ENCODE measurements at regions not wholly inside any gene's neighbourhood (a gene's known extent, or its start where the extent isn't known, plus 50 kb on each side); places are given as distances from the start of the nearest gene placed in this dataset.

DNA sequence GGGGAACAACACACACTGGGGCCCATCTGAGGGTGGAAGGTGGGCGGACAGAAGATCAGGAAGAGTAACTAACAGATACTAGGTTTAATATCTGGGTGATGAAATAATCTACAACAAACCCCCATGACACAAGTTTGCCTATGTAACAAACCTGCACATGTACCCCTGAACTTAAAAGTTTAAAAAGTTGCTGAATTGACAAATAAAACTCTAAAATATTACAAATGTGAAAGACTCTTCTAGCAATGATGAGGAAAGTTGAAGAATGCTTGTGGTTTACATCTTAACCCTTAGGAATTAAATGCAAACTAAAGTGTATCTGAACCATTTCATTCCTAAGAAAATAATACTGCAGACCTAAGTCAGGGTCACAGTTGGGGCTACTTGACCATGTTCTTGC lies 525.6 kb upstream of the CAMK1G start:
- TF ChIP-seq SMC3 (conservative IDR thresholded peaks at IDR 0.05; ENCODE audit: poor library complexity) (no peak), EZH2 (IDR thresholded peaks at IDR 0.05; ENCODE audit: borderline replicate concordance, insufficient read depth, low read length, poor library complexity, severe bottlenecking) (no peak), RAD21 (conservative IDR thresholded peaks at IDR 0.05) (no peak), POLR2AphosphoS5 (IDR thresholded peaks at IDR 0.05) (no peak), MXI1 (conservative IDR thresholded peaks at IDR 0.05; ENCODE audit: poor library complexity, severe bottlenecking) (no peak), TAF1 (IDR thresholded peaks at IDR 0.05; ENCODE audit: low read depth) (no peak), EP300 (conservative IDR thresholded peaks at IDR 0.05; ENCODE audit: poor library complexity, severe bottlenecking) (no peak)
- TF ChIP-seq, protein P1, sequence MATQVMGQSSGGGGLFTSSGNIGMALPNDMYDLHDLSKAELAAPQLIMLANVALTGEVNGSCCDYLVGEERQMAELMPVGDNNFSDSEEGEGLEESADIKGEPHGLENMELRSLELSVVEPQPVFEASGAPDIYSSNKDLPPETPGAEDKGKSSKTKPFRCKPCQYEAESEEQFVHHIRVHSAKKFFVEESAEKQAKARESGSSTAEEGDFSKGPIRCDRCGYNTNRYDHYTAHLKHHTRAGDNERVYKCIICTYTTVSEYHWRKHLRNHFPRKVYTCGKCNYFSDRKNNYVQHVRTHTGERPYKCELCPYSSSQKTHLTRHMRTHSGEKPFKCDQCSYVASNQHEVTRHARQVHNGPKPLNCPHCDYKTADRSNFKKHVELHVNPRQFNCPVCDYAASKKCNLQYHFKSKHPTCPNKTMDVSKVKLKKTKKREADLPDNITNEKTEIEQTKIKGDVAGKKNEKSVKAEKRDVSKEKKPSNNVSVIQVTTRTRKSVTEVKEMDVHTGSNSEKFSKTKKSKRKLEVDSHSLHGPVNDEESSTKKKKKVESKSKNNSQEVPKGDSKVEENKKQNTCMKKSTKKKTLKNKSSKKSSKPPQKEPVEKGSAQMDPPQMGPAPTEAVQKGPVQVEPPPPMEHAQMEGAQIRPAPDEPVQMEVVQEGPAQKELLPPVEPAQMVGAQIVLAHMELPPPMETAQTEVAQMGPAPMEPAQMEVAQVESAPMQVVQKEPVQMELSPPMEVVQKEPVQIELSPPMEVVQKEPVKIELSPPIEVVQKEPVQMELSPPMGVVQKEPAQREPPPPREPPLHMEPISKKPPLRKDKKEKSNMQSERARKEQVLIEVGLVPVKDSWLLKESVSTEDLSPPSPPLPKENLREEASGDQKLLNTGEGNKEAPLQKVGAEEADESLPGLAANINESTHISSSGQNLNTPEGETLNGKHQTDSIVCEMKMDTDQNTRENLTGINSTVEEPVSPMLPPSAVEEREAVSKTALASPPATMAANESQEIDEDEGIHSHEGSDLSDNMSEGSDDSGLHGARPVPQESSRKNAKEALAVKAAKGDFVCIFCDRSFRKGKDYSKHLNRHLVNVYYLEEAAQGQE (IDR thresholded peaks at IDR 0.05; ENCODE audit: borderline replicate concordance), result no peak
- TF ChIP-seq, protein P2, sequence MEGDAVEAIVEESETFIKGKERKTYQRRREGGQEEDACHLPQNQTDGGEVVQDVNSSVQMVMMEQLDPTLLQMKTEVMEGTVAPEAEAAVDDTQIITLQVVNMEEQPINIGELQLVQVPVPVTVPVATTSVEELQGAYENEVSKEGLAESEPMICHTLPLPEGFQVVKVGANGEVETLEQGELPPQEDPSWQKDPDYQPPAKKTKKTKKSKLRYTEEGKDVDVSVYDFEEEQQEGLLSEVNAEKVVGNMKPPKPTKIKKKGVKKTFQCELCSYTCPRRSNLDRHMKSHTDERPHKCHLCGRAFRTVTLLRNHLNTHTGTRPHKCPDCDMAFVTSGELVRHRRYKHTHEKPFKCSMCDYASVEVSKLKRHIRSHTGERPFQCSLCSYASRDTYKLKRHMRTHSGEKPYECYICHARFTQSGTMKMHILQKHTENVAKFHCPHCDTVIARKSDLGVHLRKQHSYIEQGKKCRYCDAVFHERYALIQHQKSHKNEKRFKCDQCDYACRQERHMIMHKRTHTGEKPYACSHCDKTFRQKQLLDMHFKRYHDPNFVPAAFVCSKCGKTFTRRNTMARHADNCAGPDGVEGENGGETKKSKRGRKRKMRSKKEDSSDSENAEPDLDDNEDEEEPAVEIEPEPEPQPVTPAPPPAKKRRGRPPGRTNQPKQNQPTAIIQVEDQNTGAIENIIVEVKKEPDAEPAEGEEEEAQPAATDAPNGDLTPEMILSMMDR (IDR thresholded peaks at IDR 0.05; ENCODE audit: poor library complexity, severe bottlenecking), result no peak
- Histone ChIP-seq H3K9me3 (ENCODE audit: low read length) (no peaks in the 10 kb centered on the region), H3K27me3 (ENCODE audit: insufficient read depth, low read depth, low read length) (no peaks in the 10 kb centered on the region), H3K4me3 (ENCODE audit: low read length) (no peak overlapping the region), H2AFZ (ENCODE audit: low read depth, low read length) (no peak overlapping the region), H3K9me2 (ENCODE audit: insufficient read depth, low read length) (no peaks in the 10 kb centered on the region), H3K36me3 (ENCODE audit: insufficient read depth, low read length) (no peaks in the 10 kb centered on the region), H3K27ac (ENCODE audit: low read length) (no peak overlapping the region), H3K79me2 (replicated peaks; ENCODE audit: insufficient read depth, low read length) (no peaks in the 10 kb centered on the region), H4K20me1 (ENCODE audit: insufficient read depth) (no peaks in the 10 kb centered on the region), H3K9ac (ENCODE audit: low read length) (no peak overlapping the region), H3F3A (ENCODE audit: insufficient read depth, low read length, poor library complexity, severe bottlenecking) (no peaks in the 10 kb centered on the region), H3K4me2 (ENCODE audit: low read length) (no peak overlapping the region)

DNA sequence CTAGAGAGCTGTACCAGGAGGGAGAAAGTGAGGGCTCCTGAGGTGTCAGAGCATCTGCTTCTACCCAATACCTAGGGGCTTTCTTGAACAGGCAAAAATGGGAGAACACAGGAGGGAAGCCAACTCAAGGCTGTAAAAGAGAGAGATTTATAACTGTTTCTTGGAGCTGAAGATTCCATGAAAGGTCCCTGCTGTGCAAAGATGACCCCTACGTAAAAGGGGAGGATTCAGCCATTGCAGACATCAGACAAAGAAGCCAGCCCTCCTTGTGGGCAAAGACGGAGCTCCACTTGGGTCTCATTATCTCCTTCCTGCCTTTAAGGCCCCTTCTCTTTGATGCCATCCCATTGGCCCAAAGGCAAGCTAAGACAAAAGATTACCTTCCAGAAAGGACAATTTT lies 524.1 kb upstream of the CAMK1G start:
- Histone ChIP-seq H3K9me2 (ENCODE audit: insufficient read depth, low read length) (no peaks in the 10 kb centered on the region), H3K79me2 (replicated peaks; ENCODE audit: insufficient read depth, low read length) (no peaks in the 10 kb centered on the region), H2AFZ (ENCODE audit: low read depth, low read length) (no peak overlapping the region), H3K4me2 (ENCODE audit: low read length) (no peak overlapping the region), H3K9ac (ENCODE audit: low read length) (no peak overlapping the region), H3K27me3 (ENCODE audit: insufficient read depth, low read depth, low read length) (no peaks in the 10 kb centered on the region), H3F3A (ENCODE audit: insufficient read depth, low read length, poor library complexity, severe bottlenecking) (no peaks in the 10 kb centered on the region), H3K4me3 (ENCODE audit: low read length) (no peak overlapping the region), H3K27ac (ENCODE audit: low read length) (no peak overlapping the region), H3K9me3 (ENCODE audit: low read length) (no peaks in the 10 kb centered on the region), H3K36me3 (ENCODE audit: insufficient read depth, low read length) (no peaks in the 10 kb centered on the region), H4K20me1 (ENCODE audit: insufficient read depth) (no peaks in the 10 kb centered on the region)
- no peak for TF ChIP-seq EP300 (conservative IDR thresholded peaks at IDR 0.05; ENCODE audit: poor library complexity, severe bottlenecking)
- TF ChIP-seq SMC3 (conservative IDR thresholded peaks at IDR 0.05; ENCODE audit: poor library complexity), result no peak

DNA sequence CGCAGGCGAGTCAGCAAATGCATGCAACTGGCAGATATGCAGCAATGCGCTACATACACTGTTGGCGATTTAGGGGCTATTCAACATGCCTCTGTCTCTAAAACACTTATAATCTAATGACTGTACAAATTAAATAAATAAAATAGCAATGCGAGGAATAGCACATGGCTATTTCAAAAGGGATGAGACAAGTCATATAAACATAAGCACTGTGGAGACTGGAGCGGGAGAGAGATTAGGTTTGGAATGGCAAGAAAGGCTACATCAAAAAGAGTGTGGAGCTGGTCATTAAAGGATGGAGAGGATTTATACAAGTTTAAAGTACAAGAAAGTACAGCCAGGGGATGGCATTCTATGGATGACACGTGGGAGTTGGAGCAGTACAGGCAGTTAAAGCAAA lies 523.5 kb upstream of the CAMK1G start:
- no peak overlapping the region for H3K9ac ChIP-seq (ENCODE audit: low read length)
- H3K4me2 ChIP-seq (ENCODE audit: low read length), result no peak overlapping the region
- H3K9me3 ChIP-seq (ENCODE audit: low read length), result no peaks in the 10 kb centered on the region
- no peak overlapping the region for H3K4me3 ChIP-seq (ENCODE audit: low read length)
- TF ChIP-seq, protein P2 (IDR thresholded peaks at IDR 0.05; ENCODE audit: poor library complexity, severe bottlenecking), result no peak
- TF ChIP-seq RAD21 (conservative IDR thresholded peaks at IDR 0.05) (no peak), POLR2AphosphoS5 (IDR thresholded peaks at IDR 0.05) (no peak), MXI1 (conservative IDR thresholded peaks at IDR 0.05; ENCODE audit: poor library complexity, severe bottlenecking) (no peak), EZH2 (IDR thresholded peaks at IDR 0.05; ENCODE audit: borderline replicate concordance, insufficient read depth, low read length, poor library complexity, severe bottlenecking) (no peak), EP300 (conservative IDR thresholded peaks at IDR 0.05; ENCODE audit: poor library complexity, severe bottlenecking) (no peak), TAF1 (IDR thresholded peaks at IDR 0.05; ENCODE audit: low read depth) (no peak), SMC3 (conservative IDR thresholded peaks at IDR 0.05; ENCODE audit: poor library complexity) (no peak)
- TF ChIP-seq, protein P1 (IDR thresholded peaks at IDR 0.05; ENCODE audit: borderline replicate concordance), result no peak
- H3K36me3 ChIP-seq (ENCODE audit: insufficient read depth, low read length), result no peaks in the 10 kb centered on the region
- no peaks in the 10 kb centered on the region for H3F3A ChIP-seq (ENCODE audit: insufficient read depth, low read length, poor library complexity, severe bottlenecking)
- no peaks in the 10 kb centered on the region for H3K79me2 ChIP-seq (replicated peaks; ENCODE audit: insufficient read depth, low read length)
- H4K20me1 ChIP-seq (ENCODE audit: insufficient read depth), result no peaks in the 10 kb centered on the region
- no peak overlapping the region for H3K27ac ChIP-seq (ENCODE audit: low read length)
- H3K9me2 ChIP-seq (ENCODE audit: insufficient read depth, low read length), result no peaks in the 10 kb centered on the region
- no peak overlapping the region for H2AFZ ChIP-seq (ENCODE audit: low read depth, low read length)
- H3K27me3 ChIP-seq (ENCODE audit: insufficient read depth, low read depth, low read length), result no peaks in the 10 kb centered on the region
